Cardiac fibroblast (primary cell): ENCODE measurements at regions not wholly inside any gene's neighbourhood (a gene's known extent, or its start where the extent isn't known, plus 50 kb on each side); places are given as distances from the start of the nearest gene placed in this dataset.

Experiments
- DNase-seq, 2 donors: peaks; one replicate each; pipeline versions ENCODE4 v3.0.0 to v3.0.0-alpha.2; 2010; ENCODE audit warnings: low read depth in 2 of 2
- H3K4me3 ChIP-seq, 2 donors: replicated peaks in 1 of 2; 1 replicate in 1 of 2; 2 replicates in 1 of 2; pipeline ENCODE4 v1.5.1; 2011; ENCODE audit warnings: low read depth in 2 of 2, low read length in 2 of 2, mild to moderate bottlenecking in 2 of 2, moderate library complexity in 1 of 2
- TF ChIP-seq, protein P1 (sequence below): IDR thresholded peaks from one replicate; pipeline ENCODE4 v1.5.1; 2011; ENCODE audit warnings: low read depth, mild to moderate bottlenecking, low read length, inconsistent platforms

DNA sequence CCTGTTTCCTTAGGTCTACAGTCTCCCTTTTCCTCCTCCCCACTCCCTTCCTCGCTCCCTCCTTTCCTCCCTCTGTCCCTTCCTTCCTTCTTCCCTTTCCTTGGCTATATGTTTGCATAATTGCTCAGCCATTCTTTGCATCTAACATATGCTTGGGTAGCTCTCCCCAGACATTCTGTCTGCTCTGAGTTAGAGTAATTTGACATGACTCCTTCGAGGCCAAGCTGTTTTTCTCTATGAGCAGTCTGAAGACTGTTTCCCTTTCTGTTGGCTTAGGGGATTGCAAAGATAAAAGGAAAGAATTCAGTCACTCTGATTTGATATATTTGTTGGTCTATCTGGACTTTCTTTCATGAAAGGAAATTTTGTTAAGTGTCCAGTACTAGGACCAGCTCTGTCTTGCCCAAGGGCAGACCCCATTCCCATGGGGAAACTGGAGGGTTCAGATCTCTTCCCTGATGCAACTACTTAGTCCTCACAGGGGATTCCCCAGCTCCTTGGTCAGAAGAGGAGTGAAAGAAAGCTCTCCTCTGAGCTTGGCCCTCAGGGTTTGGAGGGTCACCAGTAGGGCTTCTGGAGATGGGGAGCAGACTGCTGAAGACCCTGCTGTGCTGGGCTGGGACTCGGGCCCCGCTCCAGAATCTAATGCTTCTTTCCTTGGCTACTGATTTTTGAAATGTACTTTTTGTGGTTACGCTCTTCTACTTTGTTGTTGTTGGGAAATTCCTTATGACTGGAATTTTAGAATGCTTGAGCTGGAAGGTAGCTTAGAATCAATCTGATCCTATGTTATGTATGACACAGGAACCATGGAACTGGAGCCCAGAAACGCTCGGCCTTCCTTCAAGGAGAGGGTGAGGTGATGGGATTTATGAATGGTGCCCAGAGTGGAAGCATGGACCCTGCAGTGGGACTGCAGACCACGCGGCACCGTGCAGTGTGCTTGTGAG, 63.7 kb upstream of the SLC22A23 start:
- TF ChIP-seq, protein P1, sequence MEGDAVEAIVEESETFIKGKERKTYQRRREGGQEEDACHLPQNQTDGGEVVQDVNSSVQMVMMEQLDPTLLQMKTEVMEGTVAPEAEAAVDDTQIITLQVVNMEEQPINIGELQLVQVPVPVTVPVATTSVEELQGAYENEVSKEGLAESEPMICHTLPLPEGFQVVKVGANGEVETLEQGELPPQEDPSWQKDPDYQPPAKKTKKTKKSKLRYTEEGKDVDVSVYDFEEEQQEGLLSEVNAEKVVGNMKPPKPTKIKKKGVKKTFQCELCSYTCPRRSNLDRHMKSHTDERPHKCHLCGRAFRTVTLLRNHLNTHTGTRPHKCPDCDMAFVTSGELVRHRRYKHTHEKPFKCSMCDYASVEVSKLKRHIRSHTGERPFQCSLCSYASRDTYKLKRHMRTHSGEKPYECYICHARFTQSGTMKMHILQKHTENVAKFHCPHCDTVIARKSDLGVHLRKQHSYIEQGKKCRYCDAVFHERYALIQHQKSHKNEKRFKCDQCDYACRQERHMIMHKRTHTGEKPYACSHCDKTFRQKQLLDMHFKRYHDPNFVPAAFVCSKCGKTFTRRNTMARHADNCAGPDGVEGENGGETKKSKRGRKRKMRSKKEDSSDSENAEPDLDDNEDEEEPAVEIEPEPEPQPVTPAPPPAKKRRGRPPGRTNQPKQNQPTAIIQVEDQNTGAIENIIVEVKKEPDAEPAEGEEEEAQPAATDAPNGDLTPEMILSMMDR: no peak
- no peak overlapping the region for H3K4me3 ChIP-seq
- peak in 1 of 2 donors; percentile 71 for DNase-seq

DNA sequence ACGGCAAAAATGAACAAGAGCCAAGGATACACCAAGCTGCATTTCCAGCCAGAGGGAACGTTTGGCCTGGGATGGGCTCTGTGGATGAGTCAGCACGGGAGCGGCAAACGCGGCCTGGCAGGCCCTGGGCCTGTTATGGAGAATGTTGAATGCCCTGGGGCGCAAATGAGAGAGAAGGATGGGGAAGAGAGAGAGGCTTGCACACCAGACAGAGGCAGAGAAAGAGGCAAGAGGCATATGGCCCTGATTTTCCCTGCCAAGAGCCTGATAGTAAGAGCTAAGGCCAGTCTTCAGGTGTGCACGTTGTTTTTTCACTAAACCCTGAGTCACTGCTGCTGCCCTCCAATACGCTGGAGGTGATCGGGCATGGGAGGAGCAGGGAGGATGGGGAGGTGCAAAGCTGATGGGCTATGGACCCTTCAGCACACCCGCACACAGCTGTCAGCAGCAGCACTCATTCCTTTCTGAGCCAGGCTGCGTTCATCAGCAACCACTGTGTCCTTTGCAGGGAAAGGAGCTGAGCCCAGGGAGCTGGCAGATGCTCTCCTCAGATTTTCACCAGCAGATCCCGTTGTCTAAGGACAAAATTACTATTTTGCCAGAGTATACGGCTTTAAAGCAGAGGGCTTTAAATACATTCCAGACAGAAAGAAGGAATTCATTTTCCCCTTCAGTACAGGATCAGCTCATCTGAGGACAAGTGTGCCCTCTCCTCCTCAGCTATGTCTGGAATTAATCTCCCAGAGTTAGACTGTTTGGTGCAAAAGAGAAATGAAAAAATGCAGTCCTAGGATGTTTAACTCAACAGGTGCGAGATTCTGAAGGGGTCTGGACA, 61.7 kb upstream of the SLC22A23 start:
- peak; percentile 74 to 75 for DNase-seq
- TF ChIP-seq, protein P1: no peak
- no peak overlapping the region for H3K4me3 ChIP-seq

DNA sequence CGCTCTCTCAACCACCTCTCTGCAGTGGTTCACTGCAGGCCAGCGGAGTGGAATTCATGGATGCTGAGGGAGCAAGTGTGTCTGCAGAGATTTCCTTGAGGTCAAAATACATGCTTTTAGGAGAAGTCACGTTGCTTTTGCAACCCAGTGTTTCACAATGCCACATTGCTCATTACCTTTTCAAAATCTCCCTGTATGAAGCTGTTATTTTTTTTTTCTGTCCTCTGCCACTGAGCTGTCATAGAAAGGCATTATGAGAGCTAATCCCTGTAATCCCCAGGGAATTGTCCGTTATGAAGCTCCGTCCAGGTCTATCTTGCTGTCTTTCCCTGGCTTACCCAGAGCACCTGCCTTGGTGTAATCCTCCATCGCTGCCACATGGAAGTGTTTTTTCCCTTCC, 60.5 kb upstream of the SLC22A23 start:
- TF ChIP-seq, protein P1: no peak
- no peak overlapping the region for H3K4me3 ChIP-seq
- peak; percentile 88 to 99 for DNase-seq

DNA sequence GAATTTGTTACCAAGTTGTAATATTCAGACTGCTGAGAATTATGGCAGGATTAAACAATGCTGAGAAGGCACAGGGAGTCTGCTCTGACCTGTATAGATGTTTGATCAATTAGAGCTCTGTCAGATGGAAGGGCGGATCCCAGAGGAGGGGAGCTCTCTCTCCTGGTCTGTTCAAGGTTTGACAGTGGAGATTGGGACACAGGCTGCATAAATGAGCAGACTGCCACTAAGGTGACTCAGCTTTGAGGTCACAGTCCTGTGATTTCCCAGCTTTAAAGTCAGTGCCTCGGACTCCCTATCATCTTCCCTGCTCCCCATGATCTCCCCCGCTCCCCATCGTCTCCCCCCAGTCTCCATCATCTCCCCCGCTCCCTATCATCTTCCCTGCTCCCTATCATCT, 59.2 kb upstream of the SLC22A23 start:
- DNase-seq: peak in 1 of 2 donors; percentile 53
- TF ChIP-seq, protein P1: no peak
- no peak overlapping the region for H3K4me3 ChIP-seq

DNA sequence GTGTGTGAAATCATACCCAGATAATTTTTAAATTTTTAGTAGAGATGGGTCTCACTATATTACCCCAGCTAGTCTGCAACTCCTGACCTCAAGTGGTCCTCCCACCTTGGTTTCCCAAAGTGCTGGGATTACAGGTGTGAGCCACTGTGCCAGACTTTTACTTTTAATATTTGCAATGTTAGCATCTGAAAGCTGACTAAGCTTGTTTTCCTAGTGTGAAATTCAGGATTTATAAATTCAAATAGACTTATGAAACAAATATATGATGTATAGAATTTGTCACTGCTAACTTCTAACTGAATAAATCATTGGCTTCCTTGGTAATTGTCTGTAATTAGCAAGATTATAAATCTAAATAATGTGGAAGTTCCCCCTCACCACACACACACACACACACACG, 58.8 kb upstream of the SLC22A23 start:
- no peak overlapping the region for H3K4me3 ChIP-seq
- DNase-seq: no peak
- TF ChIP-seq, protein P1: no peak

DNA sequence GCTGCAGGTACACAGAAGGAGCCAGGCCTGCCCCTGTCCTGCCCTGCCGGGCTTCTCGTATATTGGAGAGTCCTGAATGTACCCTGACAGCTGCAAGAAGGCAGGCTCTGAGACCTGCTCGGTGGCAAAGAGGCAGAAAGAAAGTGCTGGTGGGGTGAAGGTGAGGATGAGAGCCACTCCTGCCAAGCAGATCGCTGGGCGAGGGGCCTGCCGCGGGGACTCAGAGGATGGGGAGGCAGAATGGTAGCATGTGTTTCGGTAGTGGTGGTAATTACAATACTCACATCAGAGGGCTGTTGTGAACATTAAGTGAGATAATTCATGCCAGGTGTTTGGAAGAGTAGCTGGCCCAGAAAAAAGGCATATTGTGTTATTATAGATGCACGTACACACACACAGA, 56.6 kb upstream of the SLC22A23 start:
- TF ChIP-seq, protein P1: no peak
- no peak overlapping the region for H3K4me3 ChIP-seq
- no peak for DNase-seq
